HL-60 (cell line): ENCODE measurements at regions not wholly inside any gene's neighbourhood (a gene's known extent, or its start where the extent isn't known, plus 50 kb on each side); places are given as distances from the start of the nearest gene placed in this dataset.

Experiments used
- DNase-seq, 2 experiments: peaks; one replicate each; pipeline ENCODE4 v3.0.0-alpha.2; 2010 to 2020; ENCODE audit warnings: low read depth in 1 of 2, low spot score in 1 of 2
- H3K27ac ChIP-seq: fragments of 250-450 bp; sonication (Bioruptor Pico); replicated peaks from 2 replicates; pipeline ENCODE4 v1.5.1; 2020; ENCODE audit warnings: mild to moderate bottlenecking, moderate library complexity
- H3K27me3 ChIP-seq: fragments of 250-450 bp; sonication (Bioruptor Pico); 2 replicates; pipeline ENCODE4 v1.5.1; 2021; ENCODE audit warnings: mild to moderate bottlenecking, moderate library complexity; ENCODE audit not compliant: insufficient read depth, poor library complexity, severe bottlenecking
- H3K4me3 ChIP-seq: replicated peaks from 2 replicates; pipeline ENCODE4 v1.5.1; 2011; ENCODE audit warnings: mild to moderate bottlenecking, control low read depth, low read length; ENCODE audit not compliant: insufficient read depth
- GABPA ChIP-seq: IDR thresholded peaks from 2 replicates; pipeline ENCODE4 v1.6.1; 2012; ENCODE audit warnings: low read depth
- POLR2AphosphoS5 ChIP-seq: IDR thresholded peaks from 2 replicates; pipeline ENCODE4 v1.6.1; 2012; ENCODE audit warnings: low read depth
- REST ChIP-seq: IDR thresholded peaks from 2 replicates; pipeline ENCODE4 v1.6.1; 2012; ENCODE audit warnings: low read depth; ENCODE audit not compliant: insufficient replicate concordance
- SPI1 ChIP-seq: IDR thresholded peaks from 2 replicates; pipeline ENCODE4 v1.6.1; 2012; ENCODE audit warnings: low read depth, mild to moderate bottlenecking, borderline replicate concordance
- TF ChIP-seq, protein P1 (sequence below): IDR thresholded peaks from one replicate; pipeline ENCODE4 v1.5.1; 2011; ENCODE audit warnings: low read length, control low read depth, inconsistent platforms; ENCODE audit not compliant: insufficient read depth

GRCh38 chr13:73324842-73325722 lies 266.3 kb downstream of the KLF5 start:
- no peak for DNase-seq
- Histone ChIP-seq H3K27me3 (peaks cover 2% of the 10 kb centered on the region), H3K27ac (no peak overlapping the region), H3K4me3 (no peak overlapping the region)
- TF ChIP-seq POLR2AphosphoS5 (no peak), REST (no peak), GABPA (no peak), SPI1 (no peak)
- TF ChIP-seq, protein P1, sequence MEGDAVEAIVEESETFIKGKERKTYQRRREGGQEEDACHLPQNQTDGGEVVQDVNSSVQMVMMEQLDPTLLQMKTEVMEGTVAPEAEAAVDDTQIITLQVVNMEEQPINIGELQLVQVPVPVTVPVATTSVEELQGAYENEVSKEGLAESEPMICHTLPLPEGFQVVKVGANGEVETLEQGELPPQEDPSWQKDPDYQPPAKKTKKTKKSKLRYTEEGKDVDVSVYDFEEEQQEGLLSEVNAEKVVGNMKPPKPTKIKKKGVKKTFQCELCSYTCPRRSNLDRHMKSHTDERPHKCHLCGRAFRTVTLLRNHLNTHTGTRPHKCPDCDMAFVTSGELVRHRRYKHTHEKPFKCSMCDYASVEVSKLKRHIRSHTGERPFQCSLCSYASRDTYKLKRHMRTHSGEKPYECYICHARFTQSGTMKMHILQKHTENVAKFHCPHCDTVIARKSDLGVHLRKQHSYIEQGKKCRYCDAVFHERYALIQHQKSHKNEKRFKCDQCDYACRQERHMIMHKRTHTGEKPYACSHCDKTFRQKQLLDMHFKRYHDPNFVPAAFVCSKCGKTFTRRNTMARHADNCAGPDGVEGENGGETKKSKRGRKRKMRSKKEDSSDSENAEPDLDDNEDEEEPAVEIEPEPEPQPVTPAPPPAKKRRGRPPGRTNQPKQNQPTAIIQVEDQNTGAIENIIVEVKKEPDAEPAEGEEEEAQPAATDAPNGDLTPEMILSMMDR: no peak

DNA sequence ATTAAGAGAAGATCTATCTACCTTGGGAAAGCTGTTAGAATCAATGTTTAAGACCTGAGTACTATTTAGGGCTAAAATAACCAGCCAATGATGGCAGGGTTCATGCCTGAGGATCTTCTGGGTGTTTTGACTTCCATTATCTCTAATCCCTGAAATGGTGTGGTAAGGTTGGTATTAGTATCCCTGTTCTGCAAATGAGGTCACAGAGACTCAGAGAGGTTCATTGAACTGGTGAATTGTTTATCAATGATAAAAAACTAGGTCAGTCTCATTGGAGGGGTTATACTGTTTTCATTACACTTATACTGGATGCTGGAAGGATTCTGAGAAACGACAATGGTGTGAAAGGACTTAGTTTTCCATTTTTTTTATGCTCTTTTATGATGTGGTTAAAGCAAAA lies 264.8 kb downstream of the KLF5 start:
- TF ChIP-seq GABPA: no peak
- TF ChIP-seq, protein P1: no peak
- no peak for TF ChIP-seq SPI1
- no peak for TF ChIP-seq POLR2AphosphoS5
- no peak for TF ChIP-seq REST

GRCh38 chr13:73321043-73321442 lies 262.2 kb downstream of the KLF5 start:
- no peak overlapping the region for H3K4me3 ChIP-seq
- no peak for DNase-seq
- TF ChIP-seq SPI1 (no peak), REST (no peak), POLR2AphosphoS5 (no peak), GABPA (no peak)
- TF ChIP-seq, protein P1: no peak
- H3K27ac ChIP-seq: no peak overlapping the region
- peaks cover 2% of the 10 kb centered on the region for H3K27me3 ChIP-seq

More for the DNA sequence above, 264.8 kb downstream of the KLF5 start:
- H3K27ac ChIP-seq: no peak overlapping the region
- no peak overlapping the region for H3K4me3 ChIP-seq
- no peak for DNase-seq
- H3K27me3 ChIP-seq: peaks cover 2% of the 10 kb centered on the region
